ENCODE measurements at regions not wholly inside any gene's neighbourhood (a gene's known extent, or its start where the extent isn't known, plus 50 kb on each side); places are given as distances from the start of the nearest gene placed in this dataset.

DNA sequence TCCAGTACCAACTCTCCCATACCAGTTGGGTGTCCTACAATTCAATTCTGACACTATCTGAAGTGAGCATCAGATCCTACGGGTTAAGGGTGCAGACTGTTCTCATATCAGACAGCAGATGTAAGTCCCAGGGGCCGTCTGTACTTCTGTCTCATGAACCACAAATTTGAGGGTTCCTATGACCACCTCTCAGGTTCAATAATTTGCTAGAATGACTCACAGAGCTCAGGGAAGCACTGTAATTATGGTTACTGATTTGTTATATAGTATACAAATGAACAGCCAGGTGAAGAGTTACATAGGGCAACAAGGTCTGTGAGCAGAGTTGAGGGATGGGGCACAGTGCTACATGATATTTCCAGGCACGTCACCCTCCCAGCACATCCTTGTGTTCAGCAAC is 499.1 kb downstream of the DMAC1 start:
- no peak for DNase-seq (ENCODE audit: low spot score)

DNA sequence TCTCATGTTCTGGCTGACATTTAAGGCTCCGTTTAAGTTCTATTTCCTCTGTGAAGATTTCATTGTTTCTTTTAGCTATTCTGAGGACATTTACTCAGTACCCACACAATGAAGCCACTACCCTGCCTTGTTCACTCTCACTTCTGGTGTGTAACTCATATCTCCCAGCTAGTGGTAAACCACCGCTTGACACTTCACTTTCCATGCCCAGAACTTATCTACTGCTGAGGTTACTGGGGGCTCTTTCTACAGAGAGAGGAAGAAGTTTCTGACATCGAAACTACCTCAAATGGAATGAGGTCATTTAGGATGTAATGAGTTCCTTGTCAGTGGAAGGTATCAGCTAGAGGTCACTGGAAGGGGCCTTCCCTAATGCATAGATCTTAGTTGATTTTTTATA is 501.5 kb downstream of the DMAC1 start:
- DNase-seq (ENCODE audit: low spot score): no peak

DNA sequence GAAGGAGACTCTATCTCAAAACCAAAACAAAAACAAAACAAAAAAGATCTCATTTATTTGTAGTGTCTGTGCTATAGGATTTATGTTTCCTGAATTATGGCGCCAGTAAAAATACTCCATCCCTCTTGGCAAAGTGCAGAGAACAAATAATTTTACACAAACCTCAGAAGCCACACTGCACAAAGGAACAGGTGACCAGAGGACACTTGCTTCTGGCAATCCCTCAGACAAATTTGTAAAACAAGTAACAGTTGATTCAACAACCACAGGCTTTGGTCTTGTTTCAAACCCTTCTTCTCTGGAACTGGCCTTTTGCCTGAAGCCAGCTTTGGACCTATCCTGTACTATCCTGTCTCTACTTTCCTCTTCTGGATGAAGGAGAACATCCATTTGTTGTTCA is 502.1 kb downstream of the DMAC1 start:
- DNase-seq (ENCODE audit: low spot score): no peak

DNA sequence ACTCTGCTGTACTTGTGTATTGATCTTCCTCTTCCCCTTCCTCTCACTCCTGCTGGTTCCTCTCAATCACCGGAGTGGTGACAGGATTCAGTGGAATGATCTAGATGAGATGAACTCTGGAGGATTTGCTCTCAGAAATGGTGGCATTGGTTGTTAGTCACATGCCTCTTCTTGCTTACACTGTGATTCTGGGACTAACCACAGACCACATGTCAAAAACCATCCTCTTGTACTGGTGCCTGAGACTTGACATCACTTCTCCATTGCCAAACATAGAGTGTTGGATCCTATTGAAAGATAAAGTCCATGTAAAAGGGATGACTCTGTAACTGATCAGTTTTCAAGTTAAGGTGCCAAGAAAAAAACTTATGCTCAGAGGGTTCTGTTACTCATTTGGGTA is 506.5 kb downstream of the DMAC1 start:
- DNase-seq (ENCODE audit: low spot score): no peak

DNA sequence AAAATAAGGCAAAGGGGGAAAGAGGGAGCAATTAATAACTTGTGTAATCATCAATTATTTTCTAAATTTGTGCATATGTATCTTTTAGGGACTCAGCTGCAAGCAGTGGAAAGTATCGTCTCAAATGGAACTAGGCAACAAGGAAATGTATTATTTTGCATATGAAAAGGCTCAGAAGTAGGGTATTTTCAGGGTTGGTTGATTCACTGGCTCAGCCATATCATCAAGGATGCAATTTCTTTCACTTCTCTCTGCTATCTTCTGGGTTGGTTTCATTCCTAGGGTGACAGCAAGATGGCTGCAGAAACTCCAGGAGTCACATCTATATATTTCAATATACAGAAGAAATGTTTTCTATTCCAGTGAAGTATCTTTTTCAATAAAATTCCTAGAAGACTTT is 509.8 kb downstream of the DMAC1 start:
- DNase-seq (ENCODE audit: low spot score): no peak

DNA sequence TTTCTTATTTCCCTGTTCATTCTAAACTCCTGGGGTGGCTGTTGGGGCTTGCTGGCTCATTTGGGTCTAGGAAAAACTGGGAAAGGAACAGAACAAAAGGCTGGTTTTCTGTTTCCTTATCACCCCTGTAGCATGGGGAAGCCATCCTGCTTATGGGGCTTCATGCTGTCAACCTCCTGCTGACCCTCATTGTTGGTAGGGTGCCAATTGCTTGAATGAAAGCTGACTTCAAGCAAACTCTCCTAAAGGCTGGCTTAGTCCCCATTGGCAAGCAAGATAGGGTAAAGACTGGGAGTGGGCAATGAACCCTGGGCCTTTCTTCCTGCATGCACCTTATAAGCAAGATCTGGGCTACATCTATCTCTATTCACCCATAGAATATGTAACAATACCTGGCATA is 511.6 kb downstream of the DMAC1 start:
- DNase-seq (ENCODE audit: low spot score): no peak

DNA sequence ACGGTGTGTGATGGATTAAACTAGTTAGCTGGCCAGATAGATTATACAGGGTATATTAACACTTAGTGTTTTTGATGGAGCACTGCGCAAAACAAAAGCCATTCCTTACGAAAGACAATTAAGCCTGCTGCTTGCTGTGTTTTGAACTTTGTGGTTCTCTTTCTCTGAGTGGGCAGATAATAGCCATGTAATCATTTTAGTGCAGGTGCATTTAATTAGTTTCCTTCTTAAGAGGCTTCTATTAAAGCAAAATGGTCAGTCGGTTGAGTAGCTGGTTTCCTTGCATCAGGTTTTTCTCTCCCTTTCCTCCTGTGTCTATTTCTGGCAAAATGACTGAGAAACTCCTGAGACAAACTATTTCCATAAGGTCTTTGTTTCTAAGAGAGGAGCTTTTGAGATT is 512.5 kb downstream of the DMAC1 start:
- no peak for DNase-seq (ENCODE audit: low spot score)

DNA sequence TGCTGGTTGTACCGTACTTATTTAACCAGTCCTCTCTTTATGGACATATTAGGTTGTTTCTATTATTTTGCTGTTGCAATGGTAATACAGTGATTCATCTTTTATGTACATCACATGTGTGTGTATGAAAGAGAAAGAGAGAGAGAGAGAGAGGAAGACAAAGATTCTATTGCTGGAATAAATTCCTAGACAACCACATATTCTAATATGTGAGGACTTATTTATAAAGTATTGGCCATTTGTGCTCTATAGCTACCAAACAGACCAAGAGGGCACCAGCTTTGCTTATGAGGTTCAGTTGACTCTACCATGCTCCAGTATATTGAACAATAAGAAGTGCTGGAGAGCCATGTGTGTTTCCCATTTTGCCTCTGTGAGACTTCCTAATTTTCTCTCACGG is 513.5 kb downstream of the DMAC1 start:
- DNase-seq (ENCODE audit: low spot score): no peak

DNA sequence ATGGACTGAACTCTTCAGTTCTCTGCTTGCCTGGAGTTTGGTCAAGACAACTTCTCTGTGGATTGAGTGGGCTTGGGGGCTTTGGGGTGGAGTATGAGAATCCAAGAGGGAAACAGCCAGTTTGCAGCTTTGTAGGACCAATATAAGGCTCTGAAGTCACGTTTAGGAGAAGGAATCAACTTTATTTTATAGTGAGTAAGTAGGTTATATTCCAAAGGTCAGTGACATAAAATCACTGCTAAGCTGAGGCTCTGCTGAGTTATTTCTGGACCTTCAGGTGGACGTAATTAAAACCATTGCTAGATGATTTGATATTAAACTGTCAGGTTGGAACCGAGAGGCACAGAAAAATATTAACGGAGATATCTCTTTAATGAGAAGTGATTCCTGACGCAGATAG is 514.4 kb downstream of the DMAC1 start:
- no peak for DNase-seq (ENCODE audit: low spot score)

DNA sequence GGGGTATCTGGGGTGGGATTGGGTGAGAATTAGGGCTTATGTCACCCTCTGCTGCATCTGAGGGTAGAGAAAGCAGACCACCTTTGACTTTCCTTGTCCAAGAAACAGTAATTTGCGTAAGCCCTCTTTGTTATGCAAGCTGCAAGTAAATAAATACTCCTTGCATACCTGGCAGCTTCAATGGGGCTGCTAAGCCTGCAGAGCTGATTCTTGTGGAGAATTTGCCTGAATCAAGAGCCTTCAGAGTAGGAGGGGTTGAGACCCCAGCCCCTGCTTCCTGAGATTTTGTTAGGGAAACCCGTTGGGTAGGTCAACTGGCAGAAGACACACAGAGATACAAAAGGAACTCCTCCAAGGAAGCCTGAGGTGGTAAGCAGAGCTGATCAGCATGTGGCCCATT is 515.1 kb downstream of the DMAC1 start:
- DNase-seq (ENCODE audit: low spot score): no peak

DNA sequence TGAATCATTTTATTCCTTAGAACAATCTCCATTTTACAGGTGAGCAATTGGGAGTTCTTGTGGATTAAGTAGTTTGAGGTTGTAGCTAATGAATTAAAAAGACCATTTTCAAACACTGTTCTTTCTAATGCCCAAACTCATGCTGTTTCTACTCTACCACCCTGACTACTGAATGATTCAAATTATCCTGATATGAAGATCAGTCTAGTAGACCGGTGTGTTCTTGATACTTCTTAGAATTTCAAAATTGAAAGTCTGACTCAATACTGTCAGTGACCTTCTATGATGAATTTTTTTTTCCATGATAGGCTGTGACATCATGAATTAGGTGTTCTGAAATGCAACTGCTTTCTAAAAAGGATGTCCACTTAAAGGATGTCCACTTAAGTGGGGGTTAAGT is 515.5 kb downstream of the DMAC1 start:
- DNase-seq (ENCODE audit: low spot score): no peak

DNA sequence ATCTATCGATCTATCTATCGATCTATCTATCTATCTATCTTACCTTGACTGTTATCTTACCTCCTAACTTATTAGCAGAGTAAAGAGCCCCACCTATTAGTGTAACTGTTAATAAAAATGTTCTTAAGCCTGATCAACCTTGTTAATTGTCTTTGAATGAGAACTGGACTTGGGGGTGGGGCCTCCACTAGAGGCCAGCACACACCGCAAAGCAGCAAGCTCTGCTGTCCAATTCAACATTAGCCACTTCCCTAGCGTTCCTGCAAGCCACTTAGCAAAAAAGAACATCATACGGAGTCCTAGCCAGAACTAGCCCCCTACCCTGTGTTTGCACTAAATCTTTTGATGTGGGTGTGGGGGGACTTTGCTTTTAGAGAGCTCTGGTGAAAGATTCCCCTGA is 515.8 kb downstream of the KDM4C start:
- DNase-seq (ENCODE audit: low spot score): no peak

DNA sequence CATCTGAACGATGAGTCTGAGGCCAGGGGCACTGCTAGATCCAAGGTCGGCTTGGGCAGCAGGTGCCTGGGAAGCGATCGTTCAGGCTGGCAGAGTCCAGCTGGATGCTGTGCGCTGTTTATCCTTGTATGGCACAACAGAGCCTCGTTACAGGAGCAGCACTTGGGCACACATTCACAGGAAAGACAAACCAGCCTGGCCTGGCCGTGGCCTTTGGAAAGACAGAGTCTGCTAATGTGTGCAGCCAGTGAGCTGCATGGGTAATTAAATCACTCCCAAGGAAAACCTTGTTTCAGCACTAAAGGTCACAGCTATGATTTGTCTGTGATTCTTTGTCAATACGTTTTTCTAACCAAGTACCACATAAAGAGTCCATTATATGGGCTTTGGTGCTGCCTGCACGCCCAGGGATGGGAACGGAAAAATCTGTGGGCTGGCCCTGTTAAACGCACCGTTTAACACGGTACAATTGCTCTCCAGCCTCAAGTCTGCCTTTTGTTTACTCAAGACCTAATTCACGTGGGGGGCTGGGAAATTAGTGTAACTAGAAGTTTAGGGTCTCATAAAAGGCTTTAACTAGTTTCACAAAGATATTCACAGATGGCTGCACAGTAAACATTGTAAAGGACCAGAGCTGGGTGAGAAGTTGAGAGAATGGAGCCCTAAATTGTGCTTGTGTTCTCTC is 509.3 kb downstream of the KDM4C start:
- no peak for DNase-seq (ENCODE audit: low spot score)

DNA sequence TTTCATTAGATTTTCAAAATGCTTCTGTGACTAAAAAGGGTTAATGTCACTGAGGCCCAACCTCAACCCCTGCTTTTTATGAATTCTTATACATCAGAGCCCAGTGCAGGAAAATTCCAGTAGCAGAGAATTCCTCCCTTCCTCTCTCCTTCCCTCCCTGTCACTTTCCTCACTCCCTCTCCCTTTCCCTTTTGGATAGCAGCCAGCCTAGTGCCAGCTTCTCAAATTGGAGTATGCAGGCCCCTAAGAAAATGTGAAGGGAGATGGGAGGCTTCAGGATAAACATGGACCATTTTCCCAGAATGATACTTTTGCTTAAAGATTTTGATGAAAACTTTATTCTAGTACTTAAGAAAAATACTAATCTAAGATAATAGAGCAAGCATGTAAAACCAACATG is 507.4 kb downstream of the KDM4C start:
- no peak for DNase-seq (ENCODE audit: low spot score)

DNA sequence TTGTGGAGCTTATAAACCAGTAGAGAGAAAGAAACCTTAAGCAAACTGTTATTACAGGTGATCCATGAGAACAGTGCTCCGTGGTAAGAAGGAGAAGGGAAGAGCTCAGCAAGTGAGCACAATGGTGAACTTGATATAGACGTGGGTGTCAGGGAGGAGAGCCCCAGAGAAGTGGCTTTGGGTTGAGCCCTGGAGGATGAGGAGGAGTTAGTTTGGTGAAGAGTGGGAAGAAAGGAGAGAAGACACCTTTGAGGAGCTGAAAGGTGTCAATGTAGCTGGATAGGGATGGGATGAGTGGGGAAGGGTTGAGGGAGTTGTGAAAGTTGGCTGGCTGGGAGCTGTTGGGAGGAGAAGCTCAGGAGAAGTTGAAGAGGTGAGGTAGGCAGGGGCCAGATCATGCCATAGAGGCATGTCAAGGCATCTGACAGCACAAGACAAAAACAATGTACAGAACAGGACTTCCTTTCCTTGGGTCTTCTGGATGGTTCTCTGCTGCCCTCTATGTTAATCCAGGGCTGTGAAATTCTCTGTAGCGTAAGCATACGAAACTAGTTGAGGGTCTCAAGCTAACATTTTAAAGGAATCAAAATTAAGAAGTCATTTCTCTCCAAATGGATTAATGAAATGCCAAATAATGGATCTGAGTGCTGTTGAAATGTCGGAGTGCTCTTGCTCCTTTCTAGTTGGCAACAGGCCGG is 501.9 kb downstream of the KDM4C start:
- DNase-seq (ENCODE audit: low spot score): no peak

DNA sequence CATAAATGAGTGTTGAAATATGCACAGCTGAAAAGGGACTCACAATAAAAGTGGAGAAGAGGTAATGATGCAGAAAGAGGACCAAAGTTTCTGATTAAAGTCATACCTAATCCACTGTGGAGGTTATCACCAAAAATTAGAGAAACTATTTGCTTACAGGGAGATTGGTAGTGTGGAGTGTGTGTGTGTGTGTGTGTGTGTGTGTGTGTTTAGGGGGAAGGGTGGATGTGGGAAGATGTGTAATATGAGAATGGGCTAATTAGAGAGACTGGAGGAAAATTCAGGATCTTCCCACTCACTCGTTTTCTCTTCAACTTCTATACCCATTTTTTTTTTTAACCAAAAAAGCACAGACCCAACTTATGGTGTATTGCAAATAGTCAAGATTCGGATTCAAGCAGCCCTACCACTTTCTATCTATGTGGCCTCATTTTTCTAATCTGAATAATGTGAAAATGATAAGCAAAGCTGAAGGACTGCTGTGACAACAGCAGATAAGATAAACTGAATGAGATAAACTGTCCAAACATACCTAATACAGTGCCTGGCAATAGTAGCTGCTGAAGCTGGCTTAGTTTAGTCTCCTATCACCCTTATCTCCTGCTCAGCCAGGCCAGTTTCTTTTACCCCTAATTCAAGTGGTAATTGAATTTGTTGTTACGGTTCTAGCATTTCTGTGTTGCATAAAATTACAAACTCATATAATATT is 501.1 kb downstream of the KDM4C start:
- no peak for DNase-seq (ENCODE audit: low spot score)

DNA sequence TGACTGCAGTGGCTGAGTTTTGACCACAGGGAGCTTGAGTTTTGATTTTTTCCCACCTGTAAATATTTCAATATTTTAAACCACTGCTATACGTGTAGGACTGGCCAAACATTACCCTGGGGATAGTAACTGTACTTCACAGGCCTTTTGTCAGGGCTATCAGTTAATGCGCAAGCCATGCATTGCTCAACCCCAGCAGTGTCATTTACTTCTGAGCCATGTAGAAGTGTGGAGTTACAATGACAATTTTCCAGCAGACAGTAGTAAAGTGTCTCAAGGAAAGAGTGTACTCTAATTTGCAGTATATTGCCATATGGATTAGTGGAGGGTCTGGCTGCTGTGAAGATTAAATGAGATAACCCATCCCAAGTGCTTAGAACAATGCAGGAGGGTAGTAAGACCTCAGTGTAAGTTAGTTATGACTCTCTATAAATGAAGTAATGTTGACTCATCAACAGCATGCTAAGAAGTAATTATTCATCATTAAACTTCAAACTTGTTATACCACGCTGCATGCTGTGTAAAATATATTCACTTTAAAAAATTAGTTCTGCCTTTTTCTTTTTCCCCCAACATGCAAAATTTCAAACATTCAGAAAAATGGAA is 489.2 kb downstream of the KDM4C start:
- DNase-seq (ENCODE audit: low spot score): no peak

DNA sequence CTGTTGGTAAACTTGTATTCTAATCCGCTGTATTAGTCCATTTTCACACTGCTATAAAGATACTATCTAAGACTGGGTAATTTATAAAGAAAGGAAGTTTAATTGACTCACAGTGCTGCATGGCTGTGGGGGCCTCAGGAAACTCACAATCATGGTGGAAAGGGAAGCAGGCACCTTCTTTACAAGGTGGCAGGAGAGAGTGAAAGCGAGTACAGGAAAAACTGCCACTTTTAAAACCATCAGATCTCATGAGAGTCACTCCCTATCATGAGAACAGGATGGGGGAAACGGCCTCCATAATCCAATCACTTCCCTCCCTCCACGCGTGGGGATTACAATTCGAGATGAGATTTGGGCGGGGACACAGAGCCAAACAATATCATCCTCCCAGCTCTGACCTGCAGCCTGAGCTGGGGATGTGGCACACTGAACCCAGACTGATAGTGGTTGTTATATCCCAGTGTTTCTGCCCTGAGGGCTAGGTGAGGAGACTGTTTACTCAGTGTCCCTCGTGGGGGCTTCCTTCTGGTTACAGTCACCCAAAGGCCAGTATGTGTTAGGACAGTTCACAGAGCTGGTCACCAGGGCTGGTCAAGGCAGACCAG is 488.3 kb downstream of the KDM4C start:
- DNase-seq (ENCODE audit: low spot score): no peak

DNA sequence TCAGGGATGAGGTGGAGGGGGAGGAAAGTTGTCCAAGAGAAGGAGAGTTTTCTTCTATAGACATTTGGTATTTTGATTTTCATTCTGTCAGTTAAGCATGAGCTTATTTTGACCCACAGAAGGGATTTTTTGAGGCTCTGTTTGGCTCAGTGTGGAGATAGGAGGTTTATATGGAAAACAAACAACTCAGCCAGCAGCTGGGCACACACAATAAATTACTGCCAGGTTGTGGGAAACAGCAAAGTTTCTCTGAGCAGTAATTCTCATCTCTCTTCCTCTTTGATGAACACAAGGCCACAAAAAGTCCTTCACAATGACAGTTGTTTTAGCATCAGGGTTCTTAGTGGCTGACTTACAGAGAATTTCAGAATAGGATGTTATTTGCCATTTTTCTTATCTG is 486.1 kb downstream of the KDM4C start:
- no peak for DNase-seq (ENCODE audit: low spot score)

DNA sequence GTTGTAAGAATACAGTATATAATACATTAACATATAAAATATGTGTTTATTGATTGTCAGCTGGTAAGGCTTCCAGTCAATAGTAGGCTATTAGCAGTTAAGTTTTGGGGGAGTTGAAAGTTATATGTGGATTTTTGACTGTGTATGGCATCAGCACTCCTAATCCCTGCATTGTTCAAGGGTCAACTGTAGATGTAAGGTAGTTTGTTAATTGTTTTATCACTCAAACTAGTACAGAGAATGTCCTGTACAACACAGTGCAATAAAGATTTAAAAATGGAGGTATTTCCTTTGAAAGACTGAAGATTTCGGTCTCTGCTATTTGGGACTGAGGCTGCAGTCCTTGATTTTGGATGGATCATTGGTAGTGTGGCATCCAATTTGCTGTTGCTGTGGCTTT is 484.4 kb downstream of the KDM4C start:
- DNase-seq (ENCODE audit: low spot score): no peak

DNA sequence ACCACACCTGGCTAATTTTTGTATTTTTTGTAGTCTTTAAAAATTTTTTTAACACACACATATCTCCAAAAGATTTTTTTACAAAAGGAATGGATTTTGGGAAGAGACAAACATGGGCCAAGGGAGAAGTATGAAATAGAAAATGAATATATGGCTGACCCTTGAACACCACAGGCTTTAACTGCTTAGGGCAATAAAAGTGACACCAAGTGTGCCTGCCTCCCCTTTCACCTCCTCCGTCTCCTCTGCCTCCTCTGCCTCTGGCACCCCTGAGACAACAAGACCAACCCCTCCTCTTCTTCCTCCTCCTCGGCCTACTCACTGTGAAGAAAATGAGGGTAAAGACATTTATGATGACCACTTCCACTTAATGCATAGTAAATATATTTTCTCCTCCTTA is 483.9 kb downstream of the KDM4C start:
- no peak for DNase-seq (ENCODE audit: low spot score)

DNA sequence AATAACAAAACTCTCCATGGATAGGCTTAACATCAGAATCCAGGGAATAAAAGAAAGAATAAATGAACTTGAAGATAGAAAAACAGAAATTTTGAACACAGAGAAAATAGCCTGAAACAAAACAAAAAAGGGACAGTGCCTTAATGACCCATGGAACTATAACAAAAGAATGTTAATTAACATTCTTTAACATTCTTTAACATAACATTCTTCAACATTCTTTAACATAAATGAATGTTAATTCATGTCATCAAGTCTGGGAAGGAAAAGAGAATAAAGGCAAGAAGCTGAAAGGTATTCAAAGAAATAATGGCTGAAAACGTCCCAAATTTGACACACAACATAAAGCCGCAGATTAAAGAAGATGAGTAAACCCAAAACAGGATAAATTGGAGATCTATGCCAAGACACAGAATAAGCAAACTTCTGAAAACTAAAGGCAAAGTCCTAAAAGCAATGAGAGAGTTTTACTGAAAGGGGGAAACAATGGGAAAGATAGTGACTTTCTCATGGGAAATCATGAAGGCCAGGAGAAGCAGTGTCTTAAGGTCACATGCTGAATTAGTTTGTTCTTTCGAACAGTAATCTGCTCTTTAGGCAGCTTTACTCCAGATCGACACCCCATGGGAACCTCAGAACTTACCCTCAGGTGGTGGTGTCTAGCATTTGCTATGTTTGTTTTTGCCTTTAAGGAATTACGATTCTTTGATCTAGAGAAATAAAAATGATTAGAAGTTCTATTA is 483.0 kb downstream of the KDM4C start:
- no peak for DNase-seq (ENCODE audit: low spot score)
